ENCODE measurements at regions not wholly inside any gene's neighbourhood (a gene's known extent, or its start where the extent isn't known, plus 50 kb on each side); places are given as distances from the start of the nearest gene placed in this dataset.

DNA sequence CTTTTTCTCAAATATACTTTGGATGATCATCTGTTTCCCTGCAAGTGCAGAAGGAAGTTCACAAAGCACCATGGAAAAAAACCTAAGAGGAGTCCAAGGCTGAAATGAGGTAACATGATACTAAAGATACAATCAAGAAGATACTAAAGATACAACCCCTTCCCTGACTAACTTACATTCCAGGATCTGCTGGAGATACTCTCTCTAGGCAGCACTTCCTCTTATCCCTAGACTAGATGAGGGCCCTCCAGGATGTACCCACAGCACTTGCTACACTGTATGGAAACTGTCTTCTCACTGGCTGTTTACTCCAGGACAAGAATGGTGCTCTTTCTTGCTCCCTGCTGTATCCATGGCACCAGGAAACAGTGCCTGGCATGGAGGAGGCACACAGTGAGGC lies 116.4 kb upstream of the NFE2L3 start:
- Mint-ChIP-seq H3K4me1 (ENCODE audit: low read depth in 2 of 2) (no peaks in the 10 kb centered on the region), H3K9me3 (no peaks in the 10 kb centered on the region), H3K36me3 (no peaks in the 10 kb centered on the region), H3K27me3 (peaks cover 36 to 53% of the 10 kb centered on the region in 2 donors), H3K27ac (no peak overlapping the region), H3K4me3 (no peak overlapping the region)
- no peak for DNase-seq (ENCODE audit: low spot score)
- no peak for ATAC-seq

DNA sequence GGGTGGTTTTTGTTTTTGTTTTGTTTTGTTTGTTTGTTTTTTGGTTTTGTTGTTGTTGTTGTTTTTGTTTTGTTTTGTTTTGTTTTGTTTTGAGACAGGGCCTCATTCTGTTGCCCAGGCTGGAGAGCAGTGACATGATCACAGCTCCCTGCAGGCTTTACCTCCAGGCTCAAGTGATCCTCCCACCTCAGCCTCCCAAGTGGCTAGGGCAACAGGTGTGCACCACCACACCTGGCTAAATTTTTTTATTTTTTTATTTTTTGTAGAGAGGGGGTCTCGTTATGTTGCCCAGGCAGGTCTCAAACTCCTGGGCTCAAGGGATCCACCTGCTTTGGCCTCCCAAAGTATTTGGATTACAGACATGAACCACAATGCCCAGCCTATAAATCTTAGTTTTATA lies 115.9 kb upstream of the NFE2L3 start:
- Mint-ChIP-seq H3K4me3 (no peak overlapping the region), H3K27me3 (peaks cover 35 to 50% of the 10 kb centered on the region in 2 donors), H3K9me3 (no peaks in the 10 kb centered on the region), H3K27ac (no peak overlapping the region), H3K4me1 (ENCODE audit: low read depth in 2 of 2) (no peaks in the 10 kb centered on the region), H3K36me3 (no peaks in the 10 kb centered on the region)
- DNase-seq (ENCODE audit: low spot score) = no peak
- ATAC-seq = no peak

DNA sequence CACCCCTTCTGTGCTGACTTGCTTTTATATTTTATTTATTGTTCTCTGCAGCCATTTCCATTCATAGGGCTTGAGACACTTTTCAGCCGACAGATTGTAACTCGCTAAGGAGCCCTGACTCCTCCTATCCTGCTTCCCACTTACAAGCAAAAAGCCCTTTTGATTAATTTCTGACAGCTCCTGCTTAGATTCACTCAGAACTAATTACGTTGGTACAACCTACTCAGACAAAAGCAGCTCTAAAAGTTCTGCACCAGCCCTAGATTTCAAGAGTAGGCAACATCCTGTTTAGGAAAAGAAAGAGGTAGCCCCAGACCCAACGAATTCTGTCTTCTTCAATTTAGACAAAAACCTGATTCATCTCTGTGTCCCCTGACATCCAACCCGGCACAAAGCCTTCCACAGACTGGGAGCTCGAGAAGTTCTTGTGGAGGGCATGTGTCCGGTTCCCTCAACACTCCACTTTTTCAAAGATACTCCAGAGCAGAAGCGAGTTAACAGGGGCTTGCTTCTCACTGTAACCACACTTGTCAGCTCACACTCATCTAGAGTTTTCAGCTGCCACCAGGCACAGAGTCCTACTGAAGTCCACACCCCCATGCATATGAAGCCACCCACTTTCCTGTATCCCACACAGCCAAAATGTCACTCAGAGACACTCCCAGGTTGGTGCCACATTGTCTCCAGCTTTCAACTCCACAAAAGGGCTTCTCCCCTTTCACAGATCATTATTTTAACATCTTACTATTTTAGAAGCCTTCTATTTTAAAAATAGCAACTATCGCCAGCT lies 113.6 kb upstream of the NFE2L3 start:
- Mint-ChIP-seq H3K36me3 (no peaks in the 10 kb centered on the region), H3K4me1 (ENCODE audit: low read depth in 2 of 2) (no peaks in the 10 kb centered on the region), H3K27me3 (peaks cover 31 to 37% of the 10 kb centered on the region in 2 donors), H3K27ac (no peak overlapping the region), H3K4me3 (no peak overlapping the region), H3K9me3 (no peaks in the 10 kb centered on the region)
- DNase-seq (ENCODE audit: low spot score) = no peak
- ATAC-seq = no peak

DNA sequence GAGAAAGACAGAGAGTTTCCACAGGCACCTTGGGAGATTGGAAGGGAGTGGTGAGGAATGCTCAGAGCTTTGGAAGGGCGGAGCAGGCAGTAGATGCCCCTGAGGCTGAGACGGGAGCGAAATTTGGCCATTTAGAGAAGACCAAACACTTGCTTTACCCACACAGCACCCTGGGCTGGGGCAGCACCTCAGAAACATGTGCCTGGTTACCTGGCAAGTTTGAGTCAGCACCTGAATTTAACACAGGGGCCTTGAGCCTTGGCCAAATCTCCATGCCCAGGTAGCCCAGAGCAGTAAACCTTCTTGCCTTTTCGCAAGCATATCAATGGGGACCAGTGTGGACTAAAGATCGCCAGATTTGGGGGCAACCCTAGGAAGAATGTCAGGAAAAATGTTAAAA lies 111.9 kb upstream of the NFE2L3 start:
- H3K27me3 Mint-ChIP-seq = peaks cover 39 to 48% of the 10 kb centered on the region in 2 donors
- H3K4me1 Mint-ChIP-seq (ENCODE audit: low read depth in 2 of 2) = no peaks in the 10 kb centered on the region
- H3K36me3 Mint-ChIP-seq = no peaks in the 10 kb centered on the region
- ATAC-seq = no peak
- no peak for DNase-seq (ENCODE audit: low spot score)
- H3K4me3 Mint-ChIP-seq = no peak overlapping the region
- no peak overlapping the region for H3K27ac Mint-ChIP-seq
- no peaks in the 10 kb centered on the region for H3K9me3 Mint-ChIP-seq

DNA sequence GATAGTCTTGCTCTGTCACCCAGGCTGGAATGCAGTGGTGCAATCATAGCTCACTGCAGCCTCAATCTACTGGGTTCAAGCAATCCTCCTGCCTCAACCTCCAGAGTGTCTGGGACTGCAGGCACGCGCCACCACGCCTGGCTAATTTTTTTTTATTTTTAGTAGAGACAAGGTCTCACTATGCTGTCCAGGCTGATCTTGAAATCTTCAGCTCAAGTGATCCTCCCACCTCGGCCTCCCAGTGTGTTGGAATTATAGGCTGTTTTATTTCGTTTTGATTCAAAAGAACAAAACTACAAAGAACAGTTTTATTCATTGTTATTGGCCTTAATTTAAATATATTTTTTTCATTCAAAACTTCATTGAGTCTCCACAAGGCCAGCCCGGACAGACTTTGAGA lies 109.8 kb upstream of the NFE2L3 start:
- Mint-ChIP-seq H3K4me1 (ENCODE audit: low read depth in 2 of 2) (no peaks in the 10 kb centered on the region), H3K4me3 (no peak overlapping the region), H3K27me3 (peaks cover 36 to 57% of the 10 kb centered on the region in 2 donors), H3K36me3 (no peaks in the 10 kb centered on the region), H3K27ac (no peak overlapping the region), H3K9me3 (no peaks in the 10 kb centered on the region)
- no peak for DNase-seq (ENCODE audit: low spot score)
- ATAC-seq = no peak

DNA sequence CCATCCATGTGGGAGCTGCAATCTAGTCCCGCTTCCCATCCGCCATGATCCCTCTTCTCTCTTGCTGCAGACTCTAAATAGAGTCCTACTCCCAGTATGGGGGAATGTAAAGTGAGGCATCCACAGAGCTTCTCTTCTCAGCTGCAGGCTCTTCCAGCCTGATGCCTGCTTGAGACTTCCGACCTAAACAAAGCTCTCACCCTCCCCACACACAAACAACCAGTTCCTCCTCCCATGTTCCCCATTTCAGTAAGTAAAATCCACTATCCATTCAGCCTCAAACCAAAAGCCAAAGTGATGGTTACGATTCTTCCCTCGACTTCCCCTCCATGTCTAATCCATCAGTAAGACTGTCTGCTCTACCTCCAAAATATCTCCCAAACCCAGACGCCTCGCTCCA lies 108.2 kb upstream of the NFE2L3 start:
- Mint-ChIP-seq H3K4me3 (no peak overlapping the region), H3K4me1 (ENCODE audit: low read depth in 2 of 2) (no peaks in the 10 kb centered on the region), H3K27ac (no peak overlapping the region), H3K36me3 (no peaks in the 10 kb centered on the region), H3K9me3 (no peaks in the 10 kb centered on the region), H3K27me3 (peaks cover 28 to 46% of the 10 kb centered on the region in 2 donors)
- ATAC-seq (no peak), DNase-seq (ENCODE audit: low spot score) (no peak)

DNA sequence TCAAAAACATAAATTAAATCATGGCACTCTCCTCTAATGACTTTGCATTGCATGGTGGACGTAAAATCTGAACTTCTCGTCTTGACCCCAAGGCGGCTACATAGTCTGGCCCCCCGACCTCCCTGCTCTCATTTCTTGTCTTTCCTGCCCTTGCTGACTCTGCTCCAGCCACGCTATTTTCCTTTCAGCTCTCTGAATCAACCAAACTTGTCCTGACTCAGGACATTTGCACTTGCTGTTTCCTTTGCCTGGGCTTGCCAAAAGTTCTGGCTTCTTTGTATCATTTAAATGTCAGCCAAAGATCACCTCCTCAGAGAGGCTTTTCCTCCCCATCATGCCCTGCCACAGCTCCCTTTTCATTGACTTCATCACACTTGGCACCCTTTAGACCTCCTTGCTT lies 107.7 kb upstream of the NFE2L3 start:
- ATAC-seq (no peak), DNase-seq (ENCODE audit: low spot score) (no peak)
- Mint-ChIP-seq H3K4me1 (ENCODE audit: low read depth in 2 of 2) (no peaks in the 10 kb centered on the region), H3K27me3 (peaks cover 26 to 42% of the 10 kb centered on the region in 2 donors), H3K27ac (no peak overlapping the region), H3K36me3 (no peaks in the 10 kb centered on the region), H3K9me3 (no peaks in the 10 kb centered on the region), H3K4me3 (no peak overlapping the region)

DNA sequence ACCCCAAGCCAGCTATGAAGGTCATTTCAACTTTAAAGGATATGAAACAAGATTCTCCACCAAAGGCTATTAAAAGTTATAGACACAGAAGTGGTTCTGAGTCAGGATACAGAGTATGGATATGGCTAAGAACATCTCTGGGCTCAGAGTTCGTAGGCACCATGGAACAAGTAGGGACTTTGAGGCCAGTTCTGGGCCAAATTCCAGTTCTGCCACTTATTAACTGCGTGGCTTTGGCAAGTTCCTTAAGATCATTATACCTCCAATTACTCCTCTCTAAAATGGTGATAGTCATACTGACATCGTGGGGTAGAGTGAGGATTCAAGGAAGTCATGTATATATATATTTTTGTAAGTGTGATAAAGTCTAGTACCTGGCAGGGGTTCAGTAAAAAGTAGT lies 105.8 kb upstream of the NFE2L3 start:
- H3K27ac Mint-ChIP-seq = no peak overlapping the region
- no peak overlapping the region for H3K4me3 Mint-ChIP-seq
- H3K36me3 Mint-ChIP-seq = no peaks in the 10 kb centered on the region
- no peaks in the 10 kb centered on the region for H3K9me3 Mint-ChIP-seq
- DNase-seq (ENCODE audit: low spot score) (no peak), ATAC-seq (no peak)
- H3K27me3 Mint-ChIP-seq = peaks cover 29 to 44% of the 10 kb centered on the region in 2 donors
- peaks cover 0 to under 1% of the 10 kb centered on the region in 2 donors for H3K4me1 Mint-ChIP-seq (ENCODE audit: low read depth in 2 of 2)

DNA sequence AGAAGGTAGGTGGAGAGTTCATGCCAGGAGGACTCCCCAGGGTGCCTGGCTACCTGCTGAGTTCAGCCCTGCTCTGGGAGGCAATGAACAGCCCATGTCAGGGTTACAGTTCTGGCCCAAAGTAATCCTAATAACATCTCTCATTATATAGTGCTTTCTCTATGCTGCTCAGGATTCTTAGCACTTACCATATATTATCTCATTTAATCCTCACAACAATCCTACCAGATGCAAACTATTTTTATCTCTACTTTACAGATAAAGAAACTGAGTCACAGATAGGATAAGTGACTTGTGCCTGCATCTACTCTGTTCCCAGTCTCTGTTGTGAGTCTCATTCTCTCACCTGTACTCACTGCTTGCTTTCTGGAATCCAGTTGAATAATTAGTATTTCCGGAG lies 105.1 kb upstream of the NFE2L3 start:
- Mint-ChIP-seq H3K4me3 (no peak overlapping the region), H3K9me3 (no peaks in the 10 kb centered on the region), H3K4me1 (ENCODE audit: low read depth in 2 of 2) (peaks cover 0 to 4% of the 10 kb centered on the region in 2 donors), H3K36me3 (no peaks in the 10 kb centered on the region), H3K27me3 (peaks cover 32 to 46% of the 10 kb centered on the region in 2 donors), H3K27ac (no peak overlapping the region)
- ATAC-seq = no peak
- DNase-seq (ENCODE audit: low spot score) = no peak

DNA sequence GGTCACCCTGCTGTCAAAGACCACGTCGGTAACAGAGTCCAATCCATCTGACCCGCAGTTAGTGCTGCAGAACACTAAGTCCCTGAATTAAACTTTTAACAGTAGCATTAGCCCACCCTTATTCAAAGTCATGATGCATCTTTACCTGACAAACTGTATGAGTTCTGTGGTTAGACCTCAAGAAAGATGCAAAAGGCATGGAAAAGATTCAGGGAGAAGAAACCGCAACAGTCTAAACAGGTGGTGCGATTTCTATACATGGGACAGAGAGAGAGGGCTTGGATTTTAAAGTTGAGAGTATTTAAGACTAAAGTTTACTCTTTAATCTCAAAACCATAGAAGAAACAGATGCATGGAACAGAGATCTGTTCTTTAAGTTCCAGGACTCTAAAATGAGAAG lies 103.3 kb upstream of the NFE2L3 start:
- H3K4me1 Mint-ChIP-seq (ENCODE audit: low read depth in 2 of 2) = peaks cover 0 to 4% of the 10 kb centered on the region in 2 donors
- H3K27me3 Mint-ChIP-seq = peaks cover 29 to 45% of the 10 kb centered on the region in 2 donors
- no peaks in the 10 kb centered on the region for H3K36me3 Mint-ChIP-seq
- no peak for DNase-seq (ENCODE audit: low spot score)
- no peak overlapping the region for H3K4me3 Mint-ChIP-seq
- no peaks in the 10 kb centered on the region for H3K9me3 Mint-ChIP-seq
- no peak overlapping the region for H3K27ac Mint-ChIP-seq
- no peak for ATAC-seq

DNA sequence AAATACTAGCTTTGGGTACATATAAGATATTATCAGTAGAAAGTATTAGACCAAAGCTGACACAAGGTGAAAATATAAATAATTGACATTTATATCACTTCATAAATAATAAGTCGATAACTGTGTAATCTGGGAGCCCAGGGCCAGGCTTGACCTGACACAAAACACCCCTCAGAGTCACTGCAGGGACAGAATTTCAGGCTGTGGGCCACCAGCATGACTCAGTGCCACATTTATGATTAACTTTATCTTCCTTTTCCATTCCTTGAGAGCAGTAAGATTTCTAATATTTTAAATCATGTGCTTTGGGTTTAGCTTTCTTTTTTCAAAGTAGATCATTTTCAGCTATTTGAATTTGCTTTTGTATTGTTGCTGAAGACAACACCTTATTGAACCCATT lies 102.9 kb upstream of the NFE2L3 start:
- DNase-seq (ENCODE audit: low spot score) = no peak
- Mint-ChIP-seq H3K36me3 (no peaks in the 10 kb centered on the region), H3K4me1 (ENCODE audit: low read depth in 2 of 2) (peaks cover 0 to 4% of the 10 kb centered on the region in 2 donors), H3K4me3 (no peak overlapping the region), H3K27ac (no peak overlapping the region), H3K27me3 (peaks cover 25 to 41% of the 10 kb centered on the region in 2 donors), H3K9me3 (no peaks in the 10 kb centered on the region)
- no peak for ATAC-seq

DNA sequence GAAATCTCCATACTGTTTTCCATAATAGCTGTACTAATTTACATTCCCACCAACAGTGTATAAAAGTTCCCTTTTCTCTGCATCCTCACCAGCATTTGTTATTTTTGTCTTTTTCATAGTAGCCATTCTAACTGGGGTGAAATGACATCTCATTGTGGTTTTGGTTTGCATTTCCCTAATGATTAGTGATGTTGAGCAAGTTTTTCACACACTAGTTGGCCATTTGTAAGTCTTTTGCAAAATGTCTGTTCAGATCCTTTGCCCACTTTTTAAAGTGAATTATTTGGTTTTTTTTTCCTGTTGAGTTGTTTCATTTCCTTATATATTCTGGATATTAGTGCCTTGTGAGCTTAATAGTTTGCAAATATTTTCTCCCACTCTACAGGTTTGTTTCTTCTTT lies 101.0 kb upstream of the NFE2L3 start:
- peaks cover 32 to 46% of the 10 kb centered on the region in 2 donors for H3K27me3 Mint-ChIP-seq
- peaks cover 6% of the 10 kb centered on the region for H3K36me3 Mint-ChIP-seq
- H3K4me3 Mint-ChIP-seq = no peak overlapping the region
- H3K27ac Mint-ChIP-seq = no peak overlapping the region
- ATAC-seq (no peak), DNase-seq (ENCODE audit: low spot score) (no peak)
- H3K9me3 Mint-ChIP-seq = no peaks in the 10 kb centered on the region
- peaks cover 0 to 4% of the 10 kb centered on the region in 2 donors for H3K4me1 Mint-ChIP-seq (ENCODE audit: low read depth in 2 of 2)

DNA sequence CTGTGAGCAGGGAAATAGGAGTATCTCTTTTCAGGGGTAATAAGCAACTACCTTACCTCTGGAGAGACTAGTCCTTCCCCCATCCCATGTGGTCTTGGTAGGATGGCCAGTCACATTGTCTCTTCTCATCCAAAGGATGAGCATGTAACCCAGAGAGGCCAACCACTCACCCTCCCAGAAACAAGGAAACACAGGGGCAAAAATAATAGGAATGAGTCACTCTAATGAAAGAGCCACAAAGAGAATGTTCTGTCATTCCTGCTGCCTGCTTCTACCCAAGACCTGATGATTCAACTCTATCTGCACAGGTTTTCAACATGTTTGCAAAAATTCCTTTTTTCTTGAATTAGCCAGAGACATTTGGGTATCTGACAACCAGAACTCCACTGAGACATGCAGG lies 99.3 kb upstream of the NFE2L3 start:
- H3K9me3 Mint-ChIP-seq = no peaks in the 10 kb centered on the region
- no peak for DNase-seq (ENCODE audit: low spot score)
- H3K27me3 Mint-ChIP-seq = peaks cover 38 to 48% of the 10 kb centered on the region in 2 donors
- no peak overlapping the region for H3K27ac Mint-ChIP-seq
- H3K36me3 Mint-ChIP-seq = peaks cover 6% of the 10 kb centered on the region
- H3K4me1 Mint-ChIP-seq (ENCODE audit: low read depth in 2 of 2) = peaks cover 0 to 4% of the 10 kb centered on the region in 2 donors
- no peak for ATAC-seq
- H3K4me3 Mint-ChIP-seq = no peak overlapping the region

DNA sequence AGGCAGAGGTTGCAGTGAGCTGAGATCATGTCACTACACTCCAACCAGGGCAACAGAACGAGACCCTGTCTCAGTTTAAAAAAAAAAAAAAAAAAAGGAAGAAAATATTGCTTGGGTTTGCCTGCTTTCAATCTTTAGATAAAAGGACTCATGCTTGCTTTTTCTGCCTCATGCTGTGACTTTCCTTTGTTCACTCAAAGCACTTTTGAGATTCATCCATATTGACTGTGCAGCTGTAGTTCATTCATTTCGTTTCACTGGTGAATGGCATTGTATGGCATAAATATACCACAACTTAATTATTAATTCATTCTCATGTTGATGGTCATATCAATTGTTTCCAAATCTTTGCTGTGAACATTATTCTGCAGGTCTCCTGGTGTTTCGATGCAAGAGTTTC lies 97.6 kb upstream of the NFE2L3 start:
- Mint-ChIP-seq H3K9me3 (no peaks in the 10 kb centered on the region), H3K27ac (no peak overlapping the region), H3K4me1 (ENCODE audit: low read depth in 2 of 2) (peaks cover 0 to 4% of the 10 kb centered on the region in 2 donors), H3K27me3 (peaks cover 47 to 55% of the 10 kb centered on the region in 2 donors), H3K4me3 (no peak overlapping the region), H3K36me3 (peaks cover 6% of the 10 kb centered on the region)
- DNase-seq (ENCODE audit: low spot score) (no peak), ATAC-seq (no peak)

DNA sequence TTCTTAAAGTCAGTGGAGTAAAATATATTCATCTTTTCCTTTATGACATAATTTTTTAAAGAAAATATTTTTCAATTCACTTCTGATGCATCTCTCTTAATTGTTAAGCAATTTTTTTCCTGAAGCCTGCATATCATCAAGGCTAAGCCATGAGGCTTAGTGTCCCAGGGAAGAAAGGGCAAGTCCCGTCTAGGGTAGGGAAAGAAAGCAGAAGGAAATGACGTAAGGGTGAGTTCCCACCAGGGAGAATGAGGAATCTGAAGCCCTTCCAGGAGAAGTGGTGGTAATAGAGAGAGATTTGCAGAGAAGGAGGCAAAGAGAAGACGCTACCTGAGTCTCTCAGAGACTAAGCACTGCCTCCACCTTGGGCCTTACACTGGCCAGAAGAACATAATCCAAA lies 96.8 kb upstream of the NFE2L3 start:
- DNase-seq (ENCODE audit: low spot score) (no peak), ATAC-seq (no peak)
- Mint-ChIP-seq H3K27ac (no peak overlapping the region), H3K4me3 (no peak overlapping the region), H3K36me3 (peaks cover 6% of the 10 kb centered on the region), H3K4me1 (ENCODE audit: low read depth in 2 of 2) (peaks cover 0 to 4% of the 10 kb centered on the region in 2 donors), H3K9me3 (no peaks in the 10 kb centered on the region), H3K27me3 (peaks cover 44 to 50% of the 10 kb centered on the region in 2 donors)
